GM23338 (cell line): ENCODE measurements at regions not wholly inside any gene's neighbourhood (a gene's known extent, or its start where the extent isn't known, plus 50 kb on each side); places are given as distances from the start of the nearest gene placed in this dataset.

Experiments used
- ATAC-seq: fragments of 200-7000 bp; cut with Tn5 transposase; 3 replicates; pipeline ENCODE4 v1.9.1; 2020
- DNase-seq: peaks from one replicate; pipeline ENCODE4 v3.0.0-alpha.2; 2015; ENCODE audit warnings: low spot score
- H2AFZ ChIP-seq: fragments of 200-600 bp; sonication (generic); 2 replicates; pipeline ENCODE4 v1.8.0; 2016; ENCODE audit warnings: antibody characterized with exemption, mild to moderate bottlenecking, moderate library complexity
- H3F3A ChIP-seq: fragments of 200-600 bp; sonication (generic); replicated peaks from 2 replicates; pipeline ENCODE4 v1.8.0; 2017; ENCODE audit warnings: antibody characterized with exemption, mixed run types, low read depth
- H3K27ac ChIP-seq: fragments of 200-600 bp; sonication (generic); 2 replicates; pipeline ENCODE4 v1.6.1; 2016; ENCODE audit warnings: low read depth
- H3K27me3 ChIP-seq: fragments of 200-600 bp; sonication (generic); 2 replicates; pipeline ENCODE4 v1.8.0; 2016; ENCODE audit warnings: mild to moderate bottlenecking, mixed run types, moderate library complexity; ENCODE audit not compliant: insufficient read depth
- H3K36me3 ChIP-seq: fragments of 200-600 bp; sonication (generic); 2 replicates; pipeline ENCODE4 v1.8.0; 2016; ENCODE audit warnings: mild to moderate bottlenecking; ENCODE audit not compliant: insufficient read depth
- H3K4me1 ChIP-seq: fragments of 200-600 bp; sonication (generic); 2 replicates; pipeline ENCODE4 v1.8.0; 2016; ENCODE audit warnings: mild to moderate bottlenecking, moderate library complexity; ENCODE audit not compliant: insufficient read depth
- H3K4me2 ChIP-seq: fragments of 200-600 bp; sonication (generic); 2 replicates; pipeline ENCODE4 v1.7.1; 2017; ENCODE audit warnings: mixed run types
- H3K4me3 ChIP-seq: fragments of 200-600 bp; sonication (generic); 2 replicates; pipeline ENCODE4 v1.6.1; 2016; ENCODE audit warnings: mixed run types
- H3K79me2 ChIP-seq: fragments of 200-600 bp; sonication (generic); replicated peaks from 2 replicates; pipeline ENCODE4 v1.8.0; 2017; ENCODE audit warnings: mild to moderate bottlenecking; ENCODE audit not compliant: insufficient read depth
- H3K9me2 ChIP-seq: fragments of 200-600 bp; sonication (generic); 2 replicates; pipeline ENCODE4 v1.8.0; 2017; ENCODE audit not compliant: insufficient read depth
- H4K20me1 ChIP-seq: fragments of 200-600 bp; sonication (generic); replicated peaks from 2 replicates; pipeline ENCODE4 v1.8.0; 2017; ENCODE audit warnings: mild to moderate bottlenecking; ENCODE audit not compliant: insufficient read depth
- H3K27ac Mint-ChIP-seq: 2 replicates; pipeline ENCODE4 v1.8.0; 2020; ENCODE audit warnings: inconsistent platforms, mild to moderate bottlenecking, moderate library complexity, mixed read lengths
- H3K27me3 Mint-ChIP-seq: 3 replicates; pipeline ENCODE4 v1.8.0; 2022; ENCODE audit warnings: low read depth, mild to moderate bottlenecking, moderate library complexity, mixed read lengths, inconsistent platforms; ENCODE audit not compliant: insufficient read depth, poor library complexity
- H3K36me3 Mint-ChIP-seq: 3 replicates; pipeline ENCODE4 v1.8.0; 2021; ENCODE audit warnings: low read depth, mild to moderate bottlenecking, inconsistent platforms, moderate library complexity, mixed read lengths
- H3K4me1 Mint-ChIP-seq: 3 replicates; pipeline ENCODE4 v1.8.0; 2020; ENCODE audit warnings: mild to moderate bottlenecking, inconsistent platforms, mixed read lengths
- H3K4me3 Mint-ChIP-seq: 3 replicates; pipeline ENCODE4 v1.8.0; 2021; ENCODE audit warnings: moderate library complexity, mild to moderate bottlenecking, inconsistent platforms, mixed read lengths
- H3K9me3 Mint-ChIP-seq: 3 replicates; pipeline ENCODE4 v1.8.0; 2020; ENCODE audit warnings: moderate library complexity, mild to moderate bottlenecking, inconsistent platforms, mixed read lengths
- CTCF ChIP-seq, 2 experiments: fragments of 200-600 bp in 1 of 2; sonication (generic) in 1 of 2; conservative IDR thresholded peaks; 2 replicates each; pipeline versions ENCODE4 v1.5.1 to v1.6.1; 2016 to 2017; ENCODE audit warnings: antibody characterized with exemption in 2 of 2, low read depth in 2 of 2, mild to moderate bottlenecking in 2 of 2, moderate library complexity in 1 of 2
- ETS1 ChIP-seq: IDR thresholded peaks from 2 replicates; pipeline ENCODE4 v1.6.1; 2016; ENCODE audit warnings: antibody characterized with exemption
- EZH2 ChIP-seq: fragments of 200-600 bp; sonication (generic); IDR thresholded peaks from one replicate; pipeline ENCODE4 v1.8.0; 2017; ENCODE audit warnings: antibody characterized with exemption, mild to moderate bottlenecking, low read depth; ENCODE audit not compliant: unreplicated experiment
- JUNB ChIP-seq: IDR thresholded peaks from one replicate; pipeline ENCODE4 v1.6.1; 2016; ENCODE audit warnings: antibody characterized with exemption; ENCODE audit not compliant: unreplicated experiment
- NANOG ChIP-seq: IDR thresholded peaks from 2 replicates; pipeline ENCODE4 v1.6.1; 2016; ENCODE audit warnings: antibody characterized with exemption, borderline replicate concordance
- POLR2AphosphoS5 ChIP-seq: IDR thresholded peaks from 2 replicates; pipeline ENCODE4 v1.6.1; 2016; ENCODE audit warnings: antibody characterized with exemption, low read depth
- REST ChIP-seq: IDR thresholded peaks from one replicate; pipeline ENCODE4 v1.6.1; 2018; ENCODE audit warnings: antibody characterized with exemption; ENCODE audit not compliant: unreplicated experiment
- ZNF114 ChIP-seq: fragments of 250-450 bp; sonication (Bioruptor Pico); IDR thresholded peaks from 2 replicates; pipeline ENCODE4 v1.5.0; 2020; ENCODE audit warnings: mild to moderate bottlenecking, moderate library complexity
- ZNF331 ChIP-seq: fragments of 250-450 bp; sonication (Bioruptor Pico); IDR thresholded peaks from 2 replicates; pipeline ENCODE4 v1.5.0; 2020; ENCODE audit warnings: low read depth, mild to moderate bottlenecking, moderate library complexity
- ZNF462 ChIP-seq: fragments of 250-450 bp; sonication (Bioruptor Pico); IDR thresholded peaks from 2 replicates; pipeline ENCODE4 v1.5.0; 2020; ENCODE audit warnings: mild to moderate bottlenecking, moderate library complexity

- TF ChIP-seq ZNF462 (CRISPR knock-in tag) (no peak), ETS1 (no peak), POLR2AphosphoS5 (no peak), CTCF (conservative IDR thresholded peaks at IDR 0.05; ENCODE audit: low read depth in 2 of 2) (no peak), NANOG (no peak)
These were observed 157.4 kb upstream of the NPHP3 start (continued) for GRCh38 chr3:132879656-132880055.

DNA sequence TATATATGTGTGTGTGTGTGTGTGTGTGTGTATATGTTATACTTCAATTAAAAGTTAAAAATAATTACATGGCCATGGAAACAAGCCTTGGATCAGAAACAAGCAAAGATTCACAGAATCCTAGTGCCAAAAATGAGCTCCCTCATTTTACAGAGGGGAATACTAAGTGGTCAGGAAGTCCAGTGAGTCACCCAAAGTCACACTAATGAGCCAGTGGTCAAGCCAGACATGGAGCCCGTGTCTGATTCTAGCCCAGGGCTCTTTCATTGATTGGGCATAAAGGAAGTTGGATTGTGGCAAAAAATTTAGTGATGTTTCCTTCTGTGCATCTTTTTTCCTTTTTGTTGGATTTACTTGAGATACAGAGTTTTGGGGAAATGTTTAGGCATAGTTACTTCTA, 152.5 kb upstream of the NPHP3 start:
- DNase-seq, result no peak
- H3K4me2 ChIP-seq, result no peak overlapping the region
- no peaks in the 10 kb centered on the region for H3K79me2 ChIP-seq
- H3K4me3 ChIP-seq, result no peak overlapping the region
- H4K20me1 ChIP-seq, result no peaks in the 10 kb centered on the region
- H2AFZ ChIP-seq, result no peak overlapping the region
- Mint-ChIP-seq H3K9me3 (no peaks in the 10 kb centered on the region), H3K4me3 (no peak overlapping the region), H3K36me3 (no peaks in the 10 kb centered on the region), H3K27me3 (peaks cover 5% of the 10 kb centered on the region), H3K4me1 (peaks cover under 1% of the 10 kb centered on the region; the same call in 1 of the 3 replicates), H3K27ac (no peak overlapping the region)
- ATAC-seq, result no peak
- no peak overlapping the region for H3K27ac ChIP-seq
- H3F3A ChIP-seq, result no peaks in the 10 kb centered on the region
- no peaks in the 10 kb centered on the region for H3K27me3 ChIP-seq
- no peaks in the 10 kb centered on the region for H3K9me2 ChIP-seq
- no peaks in the 10 kb centered on the region for H3K4me1 ChIP-seq
- H3K36me3 ChIP-seq, result no peaks in the 10 kb centered on the region
- TF ChIP-seq JUNB (no peak), CTCF (conservative IDR thresholded peaks at IDR 0.05; ENCODE audit: low read depth in 2 of 2) (no peak), POLR2AphosphoS5 (no peak), REST (no peak), ZNF114 (CRISPR knock-in tag) (no peak), EZH2 (no peak), ZNF331 (CRISPR knock-in tag) (no peak), NANOG (no peak)
